CD8-positive, alpha-beta memory T cell (primary cell): ENCODE measurements at regions not wholly inside any gene's neighbourhood (a gene's known extent, or its start where the extent isn't known, plus 50 kb on each side); places are given as distances from the start of the nearest gene placed in this dataset.

Experiments
- CTCF ChIA-PET: fragments of 350-600 bp; sonication (Branson Sonifier 250); formaldehyde crosslinking; loops from one replicate; lab custom pipeline; 2021; ENCODE audit warnings: antibody characterized with exemption; lab: Charles Lee
- POLR2A ChIA-PET: fragments of 350-600 bp; sonication (Branson Sonifier 250); formaldehyde crosslinking; loops from one replicate; lab custom pipeline; 2021; ENCODE audit warnings: antibody characterized with exemption; lab: Charles Lee
- DNase-seq, 5 donors: peaks; one replicate each; pipeline versions ENCODE4 v3.0.0 to v3.0.0-alpha.2; 2020 to 2022; ENCODE audit warnings: mixed read lengths in 1 of 5
- H3K27ac ChIP-seq: one replicate; pipeline ENCODE4 v1.7.0; 2013; ENCODE audit warnings: low read depth, mild to moderate bottlenecking, low read length, moderate library complexity
- H3K27me3 ChIP-seq: 2 replicates; pipeline ENCODE4 v1.7.0; 2013; ENCODE audit warnings: low read length, mild to moderate bottlenecking; ENCODE audit not compliant: insufficient read depth, poor library complexity, severe bottlenecking
- H3K36me3 ChIP-seq: 2 replicates; pipeline ENCODE4 v1.7.0; 2013; ENCODE audit warnings: mild to moderate bottlenecking, low read length, moderate library complexity; ENCODE audit not compliant: insufficient read depth
- H3K4me1 ChIP-seq: 2 replicates; pipeline ENCODE4 v1.7.0; 2013; ENCODE audit warnings: mild to moderate bottlenecking, low read length, moderate library complexity; ENCODE audit not compliant: insufficient read depth
- H3K4me3 ChIP-seq: 2 replicates; pipeline ENCODE4 v1.7.0; 2013; ENCODE audit warnings: mild to moderate bottlenecking, low read length
- H3K9me3 ChIP-seq: 2 replicates; pipeline ENCODE4 v1.7.0; 2013; ENCODE audit warnings: mild to moderate bottlenecking, low read length
- H3K27ac Mint-ChIP-seq, 8 donors: one replicate each; pipeline ENCODE4 v1.8.0; 2020 to 2021; ENCODE audit warnings: mixed read lengths in 8 of 8, mild to moderate bottlenecking in 6 of 8, inconsistent platforms in 3 of 8, moderate library complexity in 3 of 8
- H3K27me3 Mint-ChIP-seq, 2 donors: one replicate each; pipeline ENCODE4 v1.8.0; 2020 to 2021; ENCODE audit warnings: mixed read lengths in 2 of 2, mild to moderate bottlenecking in 1 of 2, moderate library complexity in 1 of 2
- H3K36me3 Mint-ChIP-seq, 3 donors: one replicate each; pipeline ENCODE4 v1.8.0; 2020 to 2021; ENCODE audit warnings: mixed read lengths in 3 of 3, inconsistent platforms in 1 of 3, mild to moderate bottlenecking in 1 of 3
- H3K4me1 Mint-ChIP-seq, 3 donors: one replicate each; pipeline ENCODE4 v1.8.0; 2020 to 2021; ENCODE audit warnings: mixed read lengths in 3 of 3, inconsistent platforms in 1 of 3, mild to moderate bottlenecking in 1 of 3
- H3K4me3 Mint-ChIP-seq, 7 donors: one replicate each; pipeline ENCODE4 v1.8.0; 2020 to 2021; ENCODE audit warnings: mixed read lengths in 7 of 7, mild to moderate bottlenecking in 6 of 7, moderate library complexity in 4 of 7, inconsistent platforms in 2 of 7
- H3K9me3 Mint-ChIP-seq, 5 donors: one replicate each; pipeline ENCODE4 v1.8.0; 2020 to 2022; ENCODE audit warnings: mixed read lengths in 5 of 5, mild to moderate bottlenecking in 3 of 5, moderate library complexity in 2 of 5, inconsistent platforms in 1 of 5

DNA sequence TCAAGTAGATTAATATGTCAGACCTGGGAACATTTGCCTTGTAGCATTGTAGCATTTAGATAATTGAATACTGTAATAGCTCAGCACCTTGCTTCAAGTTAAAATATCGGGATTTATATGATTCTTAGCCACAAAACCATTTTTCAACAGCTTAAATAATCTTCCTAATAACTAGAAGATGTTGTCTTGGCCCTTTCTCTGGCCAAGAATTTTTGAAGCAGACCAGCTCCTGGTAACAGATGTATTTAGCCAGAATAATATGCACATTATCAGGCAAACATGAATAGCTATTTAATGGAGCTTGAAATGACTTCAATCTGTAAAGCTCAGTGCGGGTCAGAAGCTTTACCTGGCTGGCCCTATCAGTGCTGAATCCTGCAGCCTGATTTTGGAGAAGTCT is 913.1 kb downstream of the AACS start:
- H3K4me3 Mint-ChIP-seq, result peak overlapping the region in 1 of 7 donors; percentile 3
- CTCF ChIA-PET, result no interaction called here
- no peaks in the 10 kb centered on the region for H3K36me3 Mint-ChIP-seq
- no peaks in the 10 kb centered on the region for H3K36me3 ChIP-seq
- H3K27ac ChIP-seq, result no peak overlapping the region
- peaks cover 0 to 5% of the 10 kb centered on the region in 2 donors for H3K27me3 Mint-ChIP-seq
- H3K9me3 Mint-ChIP-seq, result peaks cover 2 to 10% (median 4%) of the 10 kb centered on the region in 5 donors
- POLR2A ChIA-PET, result no interaction called here
- H3K27ac Mint-ChIP-seq, result no peak overlapping the region
- no peak overlapping the region for H3K4me3 ChIP-seq
- H3K27me3 ChIP-seq, result no peaks in the 10 kb centered on the region
- no peaks in the 10 kb centered on the region for H3K4me1 ChIP-seq
- no peaks in the 10 kb centered on the region for H3K4me1 Mint-ChIP-seq
- no peaks in the 10 kb centered on the region for H3K9me3 ChIP-seq
- DNase-seq, result no peak

DNA sequence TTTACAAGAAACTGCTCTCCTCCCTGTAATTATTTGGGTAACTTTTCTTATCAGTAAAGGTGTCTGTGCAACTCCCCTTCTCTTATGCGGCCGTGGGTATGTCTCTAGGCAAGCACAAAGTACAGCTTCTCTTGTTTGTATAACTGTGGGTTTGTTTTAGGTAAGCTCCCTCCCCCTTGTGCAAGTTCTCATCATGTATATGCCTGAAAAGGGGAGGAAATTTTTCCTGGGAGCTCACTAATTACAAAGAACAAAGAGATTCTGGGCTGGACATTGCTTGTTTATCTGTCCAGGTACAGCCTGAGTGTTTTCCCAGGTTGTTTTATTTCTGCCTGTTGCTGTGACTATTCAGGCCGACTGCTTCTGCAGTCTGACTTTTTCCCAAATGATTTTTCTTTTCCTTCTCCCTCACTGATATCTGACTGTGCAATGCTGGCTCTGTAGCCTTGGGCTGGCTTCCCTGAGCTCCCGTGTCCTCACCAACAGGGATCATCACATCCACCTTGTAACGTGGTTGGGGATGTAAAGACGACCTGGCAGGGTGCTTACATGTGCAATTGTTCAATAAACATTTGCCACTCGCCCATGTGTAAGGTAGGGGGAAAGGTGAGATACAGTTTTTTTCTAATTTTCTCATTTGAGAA is 916.5 kb downstream of the AACS start:
- CTCF ChIA-PET, result no interaction called here

GRCh38 chr12:125983094-125983783 is 918.0 kb downstream of the AACS start:
- Histone ChIP-seq H3K4me3 (no peak overlapping the region), H3K36me3 (no peaks in the 10 kb centered on the region), H3K27ac (no peak overlapping the region), H3K9me3 (no peaks in the 10 kb centered on the region), H3K4me1 (no peaks in the 10 kb centered on the region), H3K27me3 (no peaks in the 10 kb centered on the region)
- Mint-ChIP-seq H3K4me3 (no peak overlapping the region), H3K27me3 (peaks cover 8 to 11% of the 10 kb centered on the region in 2 donors), H3K27ac (no peak overlapping the region), H3K4me1 (no peaks in the 10 kb centered on the region), H3K36me3 (no peaks in the 10 kb centered on the region), H3K9me3 (peaks cover 3 to 12% (median 5%) of the 10 kb centered on the region in 5 donors)
- no peak for DNase-seq
- ChIA-PET POLR2A (no interaction called here), CTCF (no interaction called here)

More for the DNA sequence above, 916.5 kb downstream of the AACS start:
- peaks cover 3 to 12% (median 5%) of the 10 kb centered on the region in 5 donors for H3K9me3 Mint-ChIP-seq
- Histone ChIP-seq H3K36me3 (no peaks in the 10 kb centered on the region), H3K27me3 (no peaks in the 10 kb centered on the region), H3K4me1 (no peaks in the 10 kb centered on the region), H3K27ac (no peak overlapping the region), H3K4me3 (no peak overlapping the region), H3K9me3 (no peaks in the 10 kb centered on the region)
- DNase-seq, result no peak
- no peak overlapping the region for H3K4me3 Mint-ChIP-seq
- H3K27ac Mint-ChIP-seq, result no peak overlapping the region
- POLR2A ChIA-PET, result no interaction called here
- peaks cover 8 to 11% of the 10 kb centered on the region in 2 donors for H3K27me3 Mint-ChIP-seq
- no peaks in the 10 kb centered on the region for H3K4me1 Mint-ChIP-seq
- no peaks in the 10 kb centered on the region for H3K36me3 Mint-ChIP-seq

GRCh38 chr12:125983784-125984500 is 918.7 kb downstream of the AACS start:
- peaks cover 3 to 11% (median 4%) of the 10 kb centered on the region in 5 donors for H3K9me3 Mint-ChIP-seq
- Histone ChIP-seq H3K9me3 (no peaks in the 10 kb centered on the region), H3K4me1 (no peaks in the 10 kb centered on the region), H3K36me3 (no peaks in the 10 kb centered on the region), H3K27ac (no peak overlapping the region), H3K27me3 (no peaks in the 10 kb centered on the region), H3K4me3 (no peak overlapping the region)
- no peak for DNase-seq
- H3K27me3 Mint-ChIP-seq, result peaks cover 8 to 11% of the 10 kb centered on the region in 2 donors
- ChIA-PET POLR2A (no interaction called here), CTCF (no interaction called here)
- H3K4me3 Mint-ChIP-seq, result no peak overlapping the region
- no peak overlapping the region for H3K27ac Mint-ChIP-seq
- H3K36me3 Mint-ChIP-seq, result no peaks in the 10 kb centered on the region
- H3K4me1 Mint-ChIP-seq, result no peaks in the 10 kb centered on the region

GRCh38 chr12:125988545-125988944 is 923.3 kb downstream of the AACS start:
- Mint-ChIP-seq H3K4me1 (no peaks in the 10 kb centered on the region), H3K9me3 (peaks cover 0 to 13% (median 3%) of the 10 kb centered on the region in 5 donors), H3K4me3 (no peak overlapping the region), H3K27ac (no peak overlapping the region), H3K27me3 (peaks cover 6% of the 10 kb centered on the region in 2 donors), H3K36me3 (no peaks in the 10 kb centered on the region)
- Histone ChIP-seq H3K36me3 (no peaks in the 10 kb centered on the region), H3K4me3 (no peak overlapping the region), H3K27ac (no peak overlapping the region), H3K27me3 (no peaks in the 10 kb centered on the region), H3K9me3 (no peaks in the 10 kb centered on the region), H3K4me1 (no peaks in the 10 kb centered on the region)
- CTCF ChIA-PET, result no interaction called here
- POLR2A ChIA-PET, result no interaction called here
- no peak for DNase-seq

DNA sequence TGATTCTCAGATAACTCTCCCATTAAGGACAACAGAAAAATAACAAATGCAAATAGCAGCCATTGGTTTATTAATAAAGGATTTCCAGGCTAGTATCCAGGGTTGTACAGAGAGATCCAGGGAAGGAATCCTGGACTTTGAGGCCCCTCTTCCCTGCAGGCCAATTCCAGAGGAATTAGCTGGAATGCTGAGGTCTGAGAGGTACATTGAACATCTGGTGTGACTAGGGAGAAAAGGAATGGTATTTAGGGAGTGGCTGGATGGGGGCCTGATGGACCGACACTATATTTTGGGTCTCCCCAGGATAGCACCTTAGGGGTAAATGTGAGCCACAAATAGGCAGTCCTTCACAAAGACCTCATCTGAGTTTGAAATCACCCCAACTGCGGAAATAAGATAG is 924.5 kb downstream of the AACS start:
- Mint-ChIP-seq H3K4me3 (no peak overlapping the region), H3K9me3 (peaks cover 0 to 17% (median 3%) of the 10 kb centered on the region in 5 donors), H3K4me1 (no peaks in the 10 kb centered on the region), H3K27me3 (peaks cover 6% of the 10 kb centered on the region in 2 donors), H3K27ac (no peak overlapping the region), H3K36me3 (no peaks in the 10 kb centered on the region)
- DNase-seq, result no peak
- CTCF ChIA-PET, result no interaction called here
- H3K27me3 ChIP-seq, result no peaks in the 10 kb centered on the region
- H3K9me3 ChIP-seq, result no peaks in the 10 kb centered on the region
- no peaks in the 10 kb centered on the region for H3K36me3 ChIP-seq
- H3K27ac ChIP-seq, result no peak overlapping the region
- H3K4me1 ChIP-seq, result no peaks in the 10 kb centered on the region
- no peak overlapping the region for H3K4me3 ChIP-seq
- POLR2A ChIA-PET, result no interaction called here

DNA sequence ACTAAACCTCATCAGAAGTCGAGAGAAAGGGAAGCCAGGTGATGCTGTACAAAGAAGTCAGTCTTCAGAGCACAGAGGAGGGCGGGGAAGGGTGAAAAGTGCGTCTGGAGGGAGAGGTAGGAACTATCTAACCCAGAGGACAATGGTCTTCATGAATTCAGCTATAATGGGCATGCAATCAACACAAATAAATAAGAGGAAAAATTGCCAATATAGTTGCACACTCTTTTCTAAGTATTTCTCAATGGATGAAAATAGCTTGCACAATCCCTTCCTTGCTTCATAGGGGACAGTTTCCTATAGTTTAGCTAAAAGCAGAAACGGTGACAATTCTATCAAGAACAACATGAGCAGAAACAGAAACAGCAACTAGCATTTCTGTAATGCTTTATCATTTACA is 931.2 kb downstream of the AACS start:
- Histone ChIP-seq H3K4me1 (no peaks in the 10 kb centered on the region), H3K9me3 (no peaks in the 10 kb centered on the region), H3K27ac (no peak overlapping the region), H3K27me3 (no peaks in the 10 kb centered on the region), H3K4me3 (no peak overlapping the region), H3K36me3 (no peaks in the 10 kb centered on the region)
- Mint-ChIP-seq H3K27ac (no peak overlapping the region), H3K27me3 (no peaks in the 10 kb centered on the region), H3K4me1 (no peaks in the 10 kb centered on the region), H3K4me3 (no peak overlapping the region), H3K9me3 (peaks cover 0 to 18% (median 2%) of the 10 kb centered on the region in 5 donors), H3K36me3 (no peaks in the 10 kb centered on the region)
- POLR2A ChIA-PET, result no interaction called here
- DNase-seq, result no peak
- CTCF ChIA-PET, result no interaction called here

DNA sequence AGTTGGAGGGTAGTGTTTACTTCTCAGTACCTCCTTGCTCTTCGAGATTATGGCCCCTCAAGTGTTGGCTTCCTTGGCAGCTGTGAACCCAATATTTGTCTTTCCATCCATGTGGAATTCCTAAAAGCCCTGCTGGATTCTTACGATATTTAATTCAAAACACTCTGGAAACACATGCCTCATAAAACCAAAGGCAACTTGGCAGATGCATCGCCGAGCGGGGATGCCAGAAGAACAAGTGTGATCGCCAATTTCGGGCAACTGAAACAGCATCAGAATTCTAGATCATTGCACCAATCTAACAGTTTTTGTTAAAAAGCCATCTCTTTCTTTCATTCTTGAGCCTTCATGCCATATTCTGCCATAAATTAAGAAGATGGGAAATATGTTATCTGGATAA is 934.4 kb downstream of the AACS start:
- CTCF ChIA-PET, result no interaction called here

More for the DNA sequence above, 934.4 kb downstream of the AACS start:
- H3K9me3 Mint-ChIP-seq, result peaks cover 3 to 21% (median 11%) of the 10 kb centered on the region in 5 donors
- H3K36me3 ChIP-seq, result no peaks in the 10 kb centered on the region
- no peaks in the 10 kb centered on the region for H3K36me3 Mint-ChIP-seq
- no peaks in the 10 kb centered on the region for H3K27me3 ChIP-seq
- no peak overlapping the region for H3K4me3 ChIP-seq
- H3K4me1 Mint-ChIP-seq, result no peaks in the 10 kb centered on the region
- no peaks in the 10 kb centered on the region for H3K27me3 Mint-ChIP-seq
- H3K27ac ChIP-seq, result no peak overlapping the region
- H3K4me1 ChIP-seq, result no peaks in the 10 kb centered on the region
- H3K9me3 ChIP-seq, result no peaks in the 10 kb centered on the region
- DNase-seq, result no peak
- POLR2A ChIA-PET, result no interaction called here
- H3K4me3 Mint-ChIP-seq, result no peak overlapping the region
- no peak overlapping the region for H3K27ac Mint-ChIP-seq
